ENCODE measurements at regions not wholly inside any gene's neighbourhood (a gene's known extent, or its start where the extent isn't known, plus 50 kb on each side); places are given as distances from the start of the nearest gene placed in this dataset.
A peak's percentile ranks its signal among the peaks of the same experiment; 100 is the strongest.
"Not testable (repeated sequence)": the region's sequence is repeated elsewhere in the genome, so short reads cannot be mapped to it uniquely, and the experiment has no call there.

- peaks cover 10% of the 10 kb centered on the region; the same call in 1 of the 2 replicates for H3K4me1 ChIP-seq (ENCODE audit: control insufficient read depth, insufficient read depth, low read length)
- H3K27me3 ChIP-seq (ENCODE audit: control insufficient read depth, insufficient read depth, low read length) = no peaks in the 10 kb centered on the region
- no peak overlapping the region for H3K9ac ChIP-seq (ENCODE audit: low read depth, low read length)
- H3K4me3 ChIP-seq (ENCODE audit: low read depth, low read length) = no peak overlapping the region
- 0 out of 2 replicates have a peak, but pooled peaks cover 3% of the 10 kb centered on the region for H3K9me3 ChIP-seq (ENCODE audit: control insufficient read depth, insufficient read depth, low read length)
- H3K27ac ChIP-seq (ENCODE audit: low read depth, low read length) = peak overlapping the region; percentile 42
- no peaks in the 10 kb centered on the region for H3K36me3 ChIP-seq (ENCODE audit: control insufficient read depth, insufficient read depth, low read length)
Observed at GRCh38 chr4:112083587-112084347, 61.5 kb upstream of the FAM241A start.

GRCh38 chr4:112085156-112086035 lies 59.9 kb upstream of the FAM241A start:
- Histone ChIP-seq H3K9me3 (ENCODE audit: control insufficient read depth, insufficient read depth, low read length) (0 out of 2 replicates have a peak, but pooled peaks cover 3% of the 10 kb centered on the region), H3K4me3 (ENCODE audit: low read depth, low read length) (no peak overlapping the region), H3K9ac (ENCODE audit: low read depth, low read length) (no peak overlapping the region), H3K4me1 (ENCODE audit: control insufficient read depth, insufficient read depth, low read length) (peaks cover 10% of the 10 kb centered on the region; the same call in 1 of the 2 replicates), H3K27me3 (ENCODE audit: control insufficient read depth, insufficient read depth, low read length) (no peaks in the 10 kb centered on the region), H3K36me3 (ENCODE audit: control insufficient read depth, insufficient read depth, low read length) (no peaks in the 10 kb centered on the region), H3K27ac (ENCODE audit: low read depth, low read length) (no peak overlapping the region)

GRCh38 chr4:112086036-112086434 lies 59.2 kb upstream of the FAM241A start:
- Histone ChIP-seq H3K9ac (ENCODE audit: low read depth, low read length) (no peak overlapping the region), H3K27ac (ENCODE audit: low read depth, low read length) (no peak overlapping the region), H3K4me1 (ENCODE audit: control insufficient read depth, insufficient read depth, low read length) (peaks cover 10% of the 10 kb centered on the region; the same call in 1 of the 2 replicates), H3K27me3 (ENCODE audit: control insufficient read depth, insufficient read depth, low read length) (no peaks in the 10 kb centered on the region), H3K9me3 (ENCODE audit: control insufficient read depth, insufficient read depth, low read length) (0 out of 2 replicates have a peak, but pooled peaks cover 3% of the 10 kb centered on the region), H3K36me3 (ENCODE audit: control insufficient read depth, insufficient read depth, low read length) (no peaks in the 10 kb centered on the region), H3K4me3 (ENCODE audit: low read depth, low read length) (no peak overlapping the region)

GRCh38 chr4:112086661-112087060 lies 58.6 kb upstream of the FAM241A start:
- peaks cover 10% of the 10 kb centered on the region; the same call in 1 of the 2 replicates for H3K4me1 ChIP-seq (ENCODE audit: control insufficient read depth, insufficient read depth, low read length)

GRCh38 chr4:112092330-112092729 lies 52.9 kb upstream of the FAM241A start:
- not testable (repeated sequence) for H3K9ac ChIP-seq (ENCODE audit: low read depth, low read length); H3K4me3 ChIP-seq (ENCODE audit: low read depth, low read length); H3K9me3 ChIP-seq (ENCODE audit: control insufficient read depth, insufficient read depth, low read length); H3K27ac ChIP-seq (ENCODE audit: low read depth, low read length); H3K36me3 ChIP-seq (ENCODE audit: control insufficient read depth, insufficient read depth, low read length); H3K4me1 ChIP-seq (ENCODE audit: control insufficient read depth, insufficient read depth, low read length); H3K27me3 ChIP-seq (ENCODE audit: control insufficient read depth, insufficient read depth, low read length)

More at GRCh38 chr4:112086661-112087060, 58.6 kb upstream of the FAM241A start:
- H3K9ac ChIP-seq (ENCODE audit: low read depth, low read length); H3K27ac ChIP-seq (ENCODE audit: low read depth, low read length); H3K36me3 ChIP-seq (ENCODE audit: control insufficient read depth, insufficient read depth, low read length); H3K9me3 ChIP-seq (ENCODE audit: control insufficient read depth, insufficient read depth, low read length); H3K4me3 ChIP-seq (ENCODE audit: low read depth, low read length); H3K27me3 ChIP-seq (ENCODE audit: control insufficient read depth, insufficient read depth, low read length): not testable (repeated sequence)

- Histone ChIP-seq H3K27ac (ENCODE audit: low read depth, low read length) (no peak overlapping the region), H3K9ac (ENCODE audit: low read depth, low read length) (no peak overlapping the region), H3K9me3 (ENCODE audit: control insufficient read depth, insufficient read depth, low read length) (no peaks in the 10 kb centered on the region), H3K4me1 (ENCODE audit: control insufficient read depth, insufficient read depth, low read length) (no peaks in the 10 kb centered on the region), H3K27me3 (ENCODE audit: control insufficient read depth, insufficient read depth, low read length) (no peaks in the 10 kb centered on the region), H3K36me3 (ENCODE audit: control insufficient read depth, insufficient read depth, low read length) (no peaks in the 10 kb centered on the region), H3K4me3 (ENCODE audit: low read depth, low read length) (no peak overlapping the region)
Observed at GRCh38 chr4:112093636-112094202, 51.5 kb upstream of the FAM241A start.

GRCh38 chr4:112094330-112094729 lies 50.9 kb upstream of the FAM241A start:
- Histone ChIP-seq H3K4me1 (ENCODE audit: control insufficient read depth, insufficient read depth, low read length) (no peaks in the 10 kb centered on the region), H3K27me3 (ENCODE audit: control insufficient read depth, insufficient read depth, low read length) (no peaks in the 10 kb centered on the region), H3K36me3 (ENCODE audit: control insufficient read depth, insufficient read depth, low read length) (no peaks in the 10 kb centered on the region), H3K9me3 (ENCODE audit: control insufficient read depth, insufficient read depth, low read length) (no peaks in the 10 kb centered on the region), H3K27ac (ENCODE audit: low read depth, low read length) (no peak overlapping the region), H3K9ac (ENCODE audit: low read depth, low read length) (no peak overlapping the region), H3K4me3 (ENCODE audit: low read depth, low read length) (no peak overlapping the region)

All from HUES48 (cell line).